Endothelial cell of umbilical vein (primary cell): ENCODE measurements at regions not wholly inside any gene's neighbourhood (a gene's known extent, or its start where the extent isn't known, plus 50 kb on each side); places are given as distances from the start of the nearest gene placed in this dataset.

ENCODE experiments used
- BruUV-seq: library from RNA; stranded (reverse); fragments of 400-500 nt; replicated peaks from 2 replicates; lab custom pipeline; 2021; lab: Mats Ljungman, UMichigan
- CTCF ChIA-PET: fragments of 300-600, 350-600 bp; sonication (Branson Sonifier 250); formaldehyde crosslinking; loops from one replicate; lab custom pipeline; 2021; ENCODE audit warnings: antibody characterized with exemption, inconsistent platforms; lab: Charles Lee
- POLR2A ChIA-PET: fragments of 300-600, 350-600 bp; sonication (Branson Sonifier 250); formaldehyde crosslinking; loops from one replicate; lab custom pipeline; 2021; ENCODE audit warnings: antibody characterized with exemption, inconsistent platforms; lab: Charles Lee
- DNase-seq: peaks from one replicate; pipeline ENCODE4 v3.0.0-alpha.2; 2011; ENCODE audit warnings: low read depth, low spot score
- FAIRE-seq: peaks from 2 replicates; lab custom pipeline; 2011; peaks lifted over from hg19 to GRCh38; lab: Jason Lieb, UNC
- H2AFZ ChIP-seq: 2 replicates; pipeline ENCODE4 v1.6.0; 2012; ENCODE audit warnings: low read depth, low read length, control low read depth, inconsistent platforms
- H3K27ac ChIP-seq: 2 replicates; pipeline ENCODE4 v1.5.1; 2011; ENCODE audit warnings: low read depth, mild to moderate bottlenecking, control low read depth, low read length, moderate library complexity; ENCODE audit not compliant: insufficient read depth
- H3K27me3 ChIP-seq, 2 experiments: 2 replicates each; pipeline versions ENCODE4 v1.6.0 to v1.6.1; 2011; ENCODE audit warnings: low read length in 2 of 2, mixed read lengths in 1 of 2; ENCODE audit not compliant: control insufficient read depth in 2 of 2, insufficient read depth in 2 of 2
- H3K36me3 ChIP-seq, 2 experiments: 2 replicates in 1 of 2; 3 replicates in 1 of 2; pipeline ENCODE4 v1.5.1; 2011; ENCODE audit warnings: low read length in 2 of 2, mild to moderate bottlenecking in 1 of 2, moderate library complexity in 1 of 2; ENCODE audit not compliant: control insufficient read depth in 2 of 2, insufficient read depth in 2 of 2; ENCODE audit errors: extremely low read depth in 1 of 2
- H3K4me1 ChIP-seq: 3 replicates; pipeline ENCODE4 v1.5.1; 2011; ENCODE audit warnings: mild to moderate bottlenecking, low read length; ENCODE audit not compliant: control insufficient read depth, insufficient read depth; ENCODE audit errors: extremely low read depth
- H3K4me2 ChIP-seq: 2 replicates; pipeline ENCODE4 v1.6.1; 2011; ENCODE audit warnings: low read length, control low read depth, mixed read lengths; ENCODE audit not compliant: insufficient read depth
- H3K4me3 ChIP-seq, 3 experiments: fragments of 200-600 bp in 1 of 3; sonication (generic), shearing (Covaris generic) in 1 of 3; replicated peaks in 1 of 3; 2 replicates each; pipeline ENCODE4 v1.5.1; 2011 to 2016; ENCODE audit warnings: control low read depth in 3 of 3, low read length in 3 of 3, mild to moderate bottlenecking in 2 of 3, inconsistent platforms in 1 of 3, low read depth in 1 of 3, moderate library complexity in 1 of 3; ENCODE audit not compliant: insufficient read depth in 1 of 3
- H3K79me2 ChIP-seq: 2 replicates; pipeline ENCODE4 v1.6.0; 2012; ENCODE audit warnings: low read length, inconsistent platforms; ENCODE audit not compliant: control insufficient read depth, insufficient read depth
- H3K9ac ChIP-seq: replicated peaks from 2 replicates; pipeline ENCODE3; 2011; ENCODE audit warnings: low read length, control low read depth; ENCODE audit not compliant: insufficient read depth; ENCODE audit errors: extremely low read depth
- H3K9me1 ChIP-seq: replicated peaks from 3 replicates; pipeline ENCODE4 v1.6.0; 2011; ENCODE audit warnings: mild to moderate bottlenecking, low read length; ENCODE audit not compliant: control insufficient read depth, insufficient read depth; ENCODE audit errors: extremely low read depth
- H3K9me3 ChIP-seq: replicated peaks from 2 replicates; pipeline ENCODE4 v1.5.1; 2012; ENCODE audit warnings: low read length, inconsistent platforms; ENCODE audit not compliant: control insufficient read depth, insufficient read depth
- H4K20me1 ChIP-seq: replicated peaks from 2 replicates; pipeline ENCODE3; 2011; ENCODE audit warnings: mild to moderate bottlenecking, low read length; ENCODE audit not compliant: control insufficient read depth, insufficient read depth; ENCODE audit errors: extremely low read depth
- EZH2 ChIP-seq: IDR thresholded peaks from 2 replicates; pipeline ENCODE4 v1.6.1; 2012; ENCODE audit warnings: borderline replicate concordance, low read depth, mild to moderate bottlenecking, moderate library complexity, low read length, inconsistent platforms; ENCODE audit not compliant: severe bottlenecking
- FOS ChIP-seq: IDR thresholded peaks from 2 replicates; pipeline ENCODE4 v1.6.1; 2011; ENCODE audit warnings: mild to moderate bottlenecking, low read length, moderate library complexity, borderline replicate concordance; ENCODE audit not compliant: insufficient read depth
- GATA2 ChIP-seq: IDR thresholded peaks from 2 replicates; pipeline ENCODE4 v1.7.0; 2011; ENCODE audit warnings: low read depth, mild to moderate bottlenecking, moderate library complexity, mixed read lengths, low read length; ENCODE audit not compliant: insufficient read length, insufficient read depth
- JUN ChIP-seq: IDR thresholded peaks from 2 replicates; pipeline ENCODE4 v1.6.1; 2011; ENCODE audit warnings: borderline replicate concordance, low read depth; ENCODE audit not compliant: insufficient read length, insufficient read depth
- MYC ChIP-seq: IDR thresholded peaks from one replicate; pipeline ENCODE4 v1.6.1; 2011; ENCODE audit warnings: mild to moderate bottlenecking, low read depth, low read length
- POLR2A ChIP-seq: IDR thresholded peaks from 2 replicates; pipeline ENCODE4 v1.6.1; 2012; ENCODE audit warnings: low read depth, mild to moderate bottlenecking, control low read depth, low read length
- POLR2AphosphoS5 ChIP-seq: IDR thresholded peaks from 2 replicates; pipeline ENCODE4 v1.6.1; 2012; ENCODE audit warnings: low read depth, mild to moderate bottlenecking, control low read depth, low read length, moderate library complexity; ENCODE audit not compliant: insufficient read depth
- dilution Hi-C: fragments of 300-500 bp; cut with MboI; formaldehyde crosslinking; loops from one replicate; pipeline ENCODE4 v1.15.0; 2019; ENCODE audit warnings: low sequenced_read_pairs; ENCODE audit not compliant: extremely low pct_ligation_motif_present
- intact Hi-C: fragments of 100-400 bp; cut with micrococcal nuclease; formaldehyde crosslinking; loops from one replicate; pipeline ENCODE4 v1.10.0; 2022
- TF ChIP-seq, protein P1 (sequence below), 2 donors: IDR thresholded peaks; 1 replicate in 1 of 2; 2 replicates in 1 of 2; pipeline ENCODE4 v1.5.1; 2011; ENCODE audit warnings: low read length in 2 of 2, mild to moderate bottlenecking in 2 of 2, moderate library complexity in 2 of 2, control low read depth in 1 of 2, inconsistent platforms in 1 of 2, low read depth in 1 of 2; ENCODE audit not compliant: insufficient read depth in 1 of 2; ENCODE audit errors: extremely low read depth in 1 of 2
- TF ChIP-seq, protein P2 (sequence below): IDR thresholded peaks from 2 replicates; pipeline ENCODE4 v1.6.1; 2011; ENCODE audit not compliant: insufficient read depth, insufficient read length

DNA sequence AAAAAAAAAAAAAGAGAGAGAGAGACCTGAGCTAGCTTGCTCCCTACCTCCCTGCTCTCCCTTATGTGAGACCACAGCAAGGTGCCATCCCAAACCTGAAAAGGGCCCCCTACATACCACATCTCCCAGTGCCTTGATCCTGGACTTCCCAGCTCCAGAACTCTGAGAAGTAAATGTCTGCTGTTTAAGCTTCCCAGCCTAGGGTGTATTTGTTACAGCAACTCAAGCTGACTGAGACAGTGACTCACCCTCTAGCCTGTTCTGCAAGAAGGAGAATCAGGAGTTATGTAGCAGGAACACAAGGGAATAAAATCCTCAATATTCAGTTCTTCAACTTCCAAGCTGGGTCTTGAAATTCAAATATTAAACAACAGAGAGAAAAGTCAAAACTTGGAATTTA lies 52.1 kb upstream of the TMEM72 start:
- no peak overlapping the region for H3K4me2 ChIP-seq
- H3K36me3 ChIP-seq = no peaks in the 10 kb centered on the region
- no peak overlapping the region for H3K4me3 ChIP-seq
- no peaks in the 10 kb centered on the region for H3K27me3 ChIP-seq
- ChIA-PET POLR2A (no interaction called here), CTCF (interaction anchor here (0.6 to 7.7 kb wide), 8 partner anchors 9 to 1188 kb away, joined by 3 to 46 read pairs (median 8); partner anchors contain the start of gene CXCL12)
- BruUV-seq = no TSS peak
- intact Hi-C loops = loop anchor here (10.0 kb wide), 2 partner anchors 184 to 294 kb away; no protein-coding TSS in a partner anchor
- H3K9ac ChIP-seq = no peak overlapping the region
- H4K20me1 ChIP-seq = no peaks in the 10 kb centered on the region
- no peak overlapping the region for H2AFZ ChIP-seq
- H3K79me2 ChIP-seq = no peaks in the 10 kb centered on the region
- no peaks in the 10 kb centered on the region for H3K9me1 ChIP-seq
- dilution Hi-C loops = no loop called here
- TF ChIP-seq POLR2A = no peak
- no peak for TF ChIP-seq FOS
- TF ChIP-seq, protein P1, sequence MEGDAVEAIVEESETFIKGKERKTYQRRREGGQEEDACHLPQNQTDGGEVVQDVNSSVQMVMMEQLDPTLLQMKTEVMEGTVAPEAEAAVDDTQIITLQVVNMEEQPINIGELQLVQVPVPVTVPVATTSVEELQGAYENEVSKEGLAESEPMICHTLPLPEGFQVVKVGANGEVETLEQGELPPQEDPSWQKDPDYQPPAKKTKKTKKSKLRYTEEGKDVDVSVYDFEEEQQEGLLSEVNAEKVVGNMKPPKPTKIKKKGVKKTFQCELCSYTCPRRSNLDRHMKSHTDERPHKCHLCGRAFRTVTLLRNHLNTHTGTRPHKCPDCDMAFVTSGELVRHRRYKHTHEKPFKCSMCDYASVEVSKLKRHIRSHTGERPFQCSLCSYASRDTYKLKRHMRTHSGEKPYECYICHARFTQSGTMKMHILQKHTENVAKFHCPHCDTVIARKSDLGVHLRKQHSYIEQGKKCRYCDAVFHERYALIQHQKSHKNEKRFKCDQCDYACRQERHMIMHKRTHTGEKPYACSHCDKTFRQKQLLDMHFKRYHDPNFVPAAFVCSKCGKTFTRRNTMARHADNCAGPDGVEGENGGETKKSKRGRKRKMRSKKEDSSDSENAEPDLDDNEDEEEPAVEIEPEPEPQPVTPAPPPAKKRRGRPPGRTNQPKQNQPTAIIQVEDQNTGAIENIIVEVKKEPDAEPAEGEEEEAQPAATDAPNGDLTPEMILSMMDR (IDR thresholded peaks at IDR 0.05; ENCODE audit: extremely low read depth in 1 of 2, insufficient read depth in 1 of 2, low read depth in 1 of 2, low read length in 2 of 2) = no peak
- TF ChIP-seq, protein P2, sequence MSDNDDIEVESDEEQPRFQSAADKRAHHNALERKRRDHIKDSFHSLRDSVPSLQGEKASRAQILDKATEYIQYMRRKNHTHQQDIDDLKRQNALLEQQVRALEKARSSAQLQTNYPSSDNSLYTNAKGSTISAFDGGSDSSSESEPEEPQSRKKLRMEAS = no peak
- no peak for TF ChIP-seq EZH2
- TF ChIP-seq GATA2 = no peak
- no peak for TF ChIP-seq POLR2AphosphoS5
- no peak for TF ChIP-seq JUN
- TF ChIP-seq MYC = no peak
- no peak for FAIRE-seq
- H3K4me1 ChIP-seq = no peaks in the 10 kb centered on the region
- no peak overlapping the region for H3K27ac ChIP-seq
- no peaks in the 10 kb centered on the region for H3K9me3 ChIP-seq
- DNase-seq = no peak
